ENCODE measurements at regions not wholly inside any gene's neighbourhood (a gene's known extent, or its start where the extent isn't known, plus 50 kb on each side); places are given as distances from the start of the nearest gene placed in this dataset.

DNA sequence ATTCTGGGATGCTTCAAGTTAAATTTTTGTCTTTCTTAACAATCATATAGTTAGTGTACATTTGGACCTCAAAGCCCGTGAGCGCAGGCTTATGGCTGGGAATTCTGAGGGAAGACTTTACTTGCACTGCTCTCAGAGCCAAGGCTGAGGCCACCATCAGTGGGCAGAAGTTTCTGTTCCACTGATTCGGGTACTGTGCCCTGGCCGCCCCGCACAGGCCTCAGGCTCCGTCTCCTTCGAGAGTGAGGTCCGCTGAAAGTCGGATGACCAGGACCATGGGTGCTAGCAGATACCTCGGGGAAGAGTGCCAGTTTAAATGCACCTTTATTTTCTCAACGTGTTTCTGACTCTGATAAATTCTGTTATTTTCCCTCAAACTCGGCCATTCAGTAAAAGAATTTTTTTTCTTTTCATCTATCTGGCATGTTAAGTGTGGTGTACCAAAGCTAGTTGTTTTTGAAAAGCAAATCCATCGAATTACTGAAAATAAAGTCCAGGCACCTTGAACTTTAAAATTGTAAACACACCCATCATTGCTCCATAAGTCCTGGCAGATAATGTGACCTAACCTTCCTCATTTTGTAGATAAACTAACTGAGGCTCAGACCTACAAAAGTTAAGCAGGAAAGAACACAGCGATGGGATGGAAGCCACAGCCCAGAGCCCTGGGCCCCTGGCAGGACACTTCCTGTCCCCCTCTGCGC is 126.7 kb downstream of the SOX1 start:
- in situ Hi-C loops (cut with MboI; ENCODE audit: low sequenced_read_pairs in 4 of 4), result no loop called here
- Histone ChIP-seq H3K4me1 (no peaks in the 10 kb centered on the region), H3K36me3 (no peaks in the 10 kb centered on the region), H3K4me3 (no peak overlapping the region), H3K9me3 (no peaks in the 10 kb centered on the region), H3K27ac (no peak overlapping the region), H3K27me3 (no peaks in the 10 kb centered on the region)
- TF ChIP-seq POLR2A (IDR thresholded peaks at IDR 0.05), result no peak
- TF ChIP-seq, protein P1, sequence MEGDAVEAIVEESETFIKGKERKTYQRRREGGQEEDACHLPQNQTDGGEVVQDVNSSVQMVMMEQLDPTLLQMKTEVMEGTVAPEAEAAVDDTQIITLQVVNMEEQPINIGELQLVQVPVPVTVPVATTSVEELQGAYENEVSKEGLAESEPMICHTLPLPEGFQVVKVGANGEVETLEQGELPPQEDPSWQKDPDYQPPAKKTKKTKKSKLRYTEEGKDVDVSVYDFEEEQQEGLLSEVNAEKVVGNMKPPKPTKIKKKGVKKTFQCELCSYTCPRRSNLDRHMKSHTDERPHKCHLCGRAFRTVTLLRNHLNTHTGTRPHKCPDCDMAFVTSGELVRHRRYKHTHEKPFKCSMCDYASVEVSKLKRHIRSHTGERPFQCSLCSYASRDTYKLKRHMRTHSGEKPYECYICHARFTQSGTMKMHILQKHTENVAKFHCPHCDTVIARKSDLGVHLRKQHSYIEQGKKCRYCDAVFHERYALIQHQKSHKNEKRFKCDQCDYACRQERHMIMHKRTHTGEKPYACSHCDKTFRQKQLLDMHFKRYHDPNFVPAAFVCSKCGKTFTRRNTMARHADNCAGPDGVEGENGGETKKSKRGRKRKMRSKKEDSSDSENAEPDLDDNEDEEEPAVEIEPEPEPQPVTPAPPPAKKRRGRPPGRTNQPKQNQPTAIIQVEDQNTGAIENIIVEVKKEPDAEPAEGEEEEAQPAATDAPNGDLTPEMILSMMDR (IDR thresholded peaks at IDR 0.05 in 4 of 5, conservative IDR thresholded peaks at IDR 0.05 in 1 of 5), result no peak
- DNase-seq (no peak), ATAC-seq (no peak)
- intact Hi-C loops (cut with DNase I; ENCODE audit: low total_unique reads), result no loop called here

DNA sequence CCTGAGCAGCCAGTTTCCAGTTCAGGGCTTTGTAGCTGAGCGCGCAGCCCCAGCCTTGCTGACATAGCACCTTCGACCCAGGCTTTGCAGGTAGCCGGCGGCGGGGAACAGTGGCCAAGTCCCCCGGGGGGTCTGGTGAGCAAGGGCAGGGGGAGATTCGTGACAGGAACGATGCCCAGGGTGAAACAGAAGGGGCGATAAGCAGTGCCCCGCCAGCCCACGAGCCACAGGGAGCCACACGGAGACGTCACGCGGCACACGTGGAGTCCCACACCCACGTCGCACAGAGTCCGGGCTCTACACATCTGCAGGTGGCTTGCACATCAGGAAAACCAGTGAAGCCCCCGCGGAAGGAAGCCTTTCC is 127.2 kb downstream of the SOX1 start:
- no peak for ATAC-seq
- intact Hi-C loops (cut with DNase I; ENCODE audit: low total_unique reads) (no loop called here), in situ Hi-C loops (cut with MboI; ENCODE audit: low sequenced_read_pairs in 4 of 4) (no loop called here)
- no peak for TF ChIP-seq POLR2A (IDR thresholded peaks at IDR 0.05)
- TF ChIP-seq, protein P1 (IDR thresholded peaks at IDR 0.05 in 4 of 5, conservative IDR thresholded peaks at IDR 0.05 in 1 of 5), result no peak
- Histone ChIP-seq H3K4me1 (no peaks in the 10 kb centered on the region), H3K4me3 (no peak overlapping the region), H3K27me3 (no peaks in the 10 kb centered on the region), H3K9me3 (no peaks in the 10 kb centered on the region), H3K36me3 (no peaks in the 10 kb centered on the region), H3K27ac (no peak overlapping the region)
- DNase-seq, result no peak

DNA sequence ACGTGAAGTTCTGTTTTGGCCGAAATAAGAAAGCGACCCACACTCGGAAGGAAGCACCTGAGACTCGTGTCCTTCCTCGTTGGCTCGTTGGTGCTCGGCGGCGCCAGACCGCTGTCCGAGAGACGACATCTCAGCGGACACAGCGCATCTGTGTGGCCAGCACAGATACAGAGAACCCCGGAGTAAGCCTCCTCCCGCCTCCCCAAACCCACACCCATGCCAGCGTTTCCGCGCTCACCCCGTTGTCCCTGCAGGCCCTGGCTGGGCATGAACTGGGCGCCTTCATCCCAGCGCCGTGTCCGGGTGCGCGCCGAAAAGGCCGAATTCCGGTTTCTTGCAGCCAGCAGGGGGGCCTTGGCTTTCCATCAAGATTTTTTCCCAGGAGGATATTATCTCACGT is 127.6 kb downstream of the SOX1 start:
- ATAC-seq (no peak), DNase-seq (no peak)
- Histone ChIP-seq H3K27ac (no peak overlapping the region), H3K27me3 (no peaks in the 10 kb centered on the region), H3K9me3 (no peaks in the 10 kb centered on the region), H3K4me3 (no peak overlapping the region), H3K4me1 (no peaks in the 10 kb centered on the region), H3K36me3 (no peaks in the 10 kb centered on the region)
- TF ChIP-seq, protein P1 (IDR thresholded peaks at IDR 0.05 in 4 of 5, conservative IDR thresholded peaks at IDR 0.05 in 1 of 5), result no peak
- no peak for TF ChIP-seq POLR2A (IDR thresholded peaks at IDR 0.05)
- intact Hi-C loops (cut with DNase I; ENCODE audit: low total_unique reads) (no loop called here), in situ Hi-C loops (cut with MboI; ENCODE audit: low sequenced_read_pairs in 4 of 4) (no loop called here)

DNA sequence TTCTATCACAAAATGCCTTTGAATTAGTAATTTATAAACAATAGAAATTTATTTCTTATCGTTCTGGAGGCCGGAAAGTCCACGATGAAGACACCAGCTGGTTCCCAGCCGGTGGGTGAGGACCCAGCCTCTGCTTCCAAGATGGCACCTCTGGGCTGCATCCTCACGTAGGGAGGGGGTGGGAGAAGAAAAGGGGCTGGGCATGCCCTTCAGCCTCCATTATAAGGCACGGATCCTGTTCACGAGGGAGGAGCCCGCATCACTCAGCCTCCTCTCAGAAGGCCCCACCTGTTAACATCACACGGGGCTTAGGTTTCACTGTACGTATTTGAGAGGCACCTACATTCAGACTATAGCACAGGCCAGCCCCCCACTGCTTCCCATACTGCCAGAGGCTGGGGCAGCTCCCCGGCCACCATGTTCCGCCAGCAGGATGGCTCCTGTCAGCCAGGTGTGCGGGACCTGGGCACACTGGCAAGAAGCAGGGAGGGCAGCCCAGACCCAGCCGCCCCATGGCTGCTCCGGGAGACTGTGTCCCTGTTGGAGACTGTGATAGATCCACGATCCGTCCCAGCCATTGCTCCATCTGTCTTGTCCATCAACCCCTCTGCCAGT is 131.6 kb downstream of the SOX1 start:
- H3K36me3 ChIP-seq, result no peaks in the 10 kb centered on the region
- H3K9me3 ChIP-seq, result no peaks in the 10 kb centered on the region
- H3K4me1 ChIP-seq, result no peaks in the 10 kb centered on the region
- intact Hi-C loops (cut with DNase I; ENCODE audit: low total_unique reads), result no loop called here
- TF ChIP-seq, protein P1 (IDR thresholded peaks at IDR 0.05 in 4 of 5, conservative IDR thresholded peaks at IDR 0.05 in 1 of 5), result no peak
- TF ChIP-seq POLR2A (IDR thresholded peaks at IDR 0.05), result no peak
- DNase-seq, result no peak
- H3K4me3 ChIP-seq, result no peak overlapping the region
- in situ Hi-C loops (cut with MboI; ENCODE audit: low sequenced_read_pairs in 4 of 4), result no loop called here
- H3K27me3 ChIP-seq, result no peaks in the 10 kb centered on the region
- ATAC-seq, result no peak
- H3K27ac ChIP-seq, result no peak overlapping the region
